Fibroblast of pulmonary artery (primary cell): ENCODE measurements at regions not wholly inside any gene's neighbourhood (a gene's known extent, or its start where the extent isn't known, plus 50 kb on each side); places are given as distances from the start of the nearest gene placed in this dataset.
"Not testable (repeated sequence)": the region's sequence is repeated elsewhere in the genome, so short reads cannot be mapped to it uniquely, and the experiment has no call there.

Experiments
- DNase-seq: peaks from one replicate; pipeline ENCODE4 v3.0.0-alpha.2; 2010; ENCODE audit warnings: low read depth
- H3K4me3 ChIP-seq: replicated peaks from 2 replicates; pipeline ENCODE4 v1.5.1; 2011; ENCODE audit warnings: low read depth, mild to moderate bottlenecking, control low read depth, low read length, moderate library complexity
- TF ChIP-seq, protein P1 (sequence below): IDR thresholded peaks from 2 replicates; pipeline ENCODE4 v1.5.1; 2011; ENCODE audit warnings: mild to moderate bottlenecking, control low read depth, low read length, inconsistent platforms; ENCODE audit errors: missing control alignments

DNA sequence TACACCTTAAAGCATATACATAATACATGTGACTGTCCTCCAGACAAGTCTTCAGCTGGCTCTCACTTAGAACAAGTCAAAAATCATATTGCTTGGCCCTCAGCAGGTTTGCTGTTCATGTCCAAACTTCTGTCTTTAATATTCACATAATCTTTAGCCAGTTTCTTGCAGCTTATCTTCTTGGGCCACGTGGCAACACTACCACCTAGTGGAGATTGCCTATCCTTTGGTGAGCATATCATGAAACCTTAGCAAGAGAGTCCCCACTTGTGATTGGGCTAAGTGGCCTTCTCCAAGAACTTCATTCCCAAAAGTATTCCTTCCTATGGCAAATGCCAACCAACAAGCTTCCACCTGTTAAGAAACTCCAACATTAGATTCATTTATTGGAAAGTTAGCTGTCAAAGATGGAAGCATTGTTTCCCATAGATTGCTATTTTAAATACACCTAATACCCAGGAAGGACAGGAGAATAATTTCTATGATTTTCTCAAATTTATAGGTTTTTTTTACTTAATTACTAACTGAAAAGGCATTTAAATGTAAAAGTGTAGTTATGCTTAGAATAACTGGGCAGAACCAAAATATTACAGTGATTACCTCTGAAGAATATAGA is 231.9 kb upstream of the INTU start:
- DNase-seq, result peak; percentile 83
- TF ChIP-seq, protein P1, sequence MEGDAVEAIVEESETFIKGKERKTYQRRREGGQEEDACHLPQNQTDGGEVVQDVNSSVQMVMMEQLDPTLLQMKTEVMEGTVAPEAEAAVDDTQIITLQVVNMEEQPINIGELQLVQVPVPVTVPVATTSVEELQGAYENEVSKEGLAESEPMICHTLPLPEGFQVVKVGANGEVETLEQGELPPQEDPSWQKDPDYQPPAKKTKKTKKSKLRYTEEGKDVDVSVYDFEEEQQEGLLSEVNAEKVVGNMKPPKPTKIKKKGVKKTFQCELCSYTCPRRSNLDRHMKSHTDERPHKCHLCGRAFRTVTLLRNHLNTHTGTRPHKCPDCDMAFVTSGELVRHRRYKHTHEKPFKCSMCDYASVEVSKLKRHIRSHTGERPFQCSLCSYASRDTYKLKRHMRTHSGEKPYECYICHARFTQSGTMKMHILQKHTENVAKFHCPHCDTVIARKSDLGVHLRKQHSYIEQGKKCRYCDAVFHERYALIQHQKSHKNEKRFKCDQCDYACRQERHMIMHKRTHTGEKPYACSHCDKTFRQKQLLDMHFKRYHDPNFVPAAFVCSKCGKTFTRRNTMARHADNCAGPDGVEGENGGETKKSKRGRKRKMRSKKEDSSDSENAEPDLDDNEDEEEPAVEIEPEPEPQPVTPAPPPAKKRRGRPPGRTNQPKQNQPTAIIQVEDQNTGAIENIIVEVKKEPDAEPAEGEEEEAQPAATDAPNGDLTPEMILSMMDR, result peak; percentile 90
- H3K4me3 ChIP-seq, result no peak overlapping the region

DNA sequence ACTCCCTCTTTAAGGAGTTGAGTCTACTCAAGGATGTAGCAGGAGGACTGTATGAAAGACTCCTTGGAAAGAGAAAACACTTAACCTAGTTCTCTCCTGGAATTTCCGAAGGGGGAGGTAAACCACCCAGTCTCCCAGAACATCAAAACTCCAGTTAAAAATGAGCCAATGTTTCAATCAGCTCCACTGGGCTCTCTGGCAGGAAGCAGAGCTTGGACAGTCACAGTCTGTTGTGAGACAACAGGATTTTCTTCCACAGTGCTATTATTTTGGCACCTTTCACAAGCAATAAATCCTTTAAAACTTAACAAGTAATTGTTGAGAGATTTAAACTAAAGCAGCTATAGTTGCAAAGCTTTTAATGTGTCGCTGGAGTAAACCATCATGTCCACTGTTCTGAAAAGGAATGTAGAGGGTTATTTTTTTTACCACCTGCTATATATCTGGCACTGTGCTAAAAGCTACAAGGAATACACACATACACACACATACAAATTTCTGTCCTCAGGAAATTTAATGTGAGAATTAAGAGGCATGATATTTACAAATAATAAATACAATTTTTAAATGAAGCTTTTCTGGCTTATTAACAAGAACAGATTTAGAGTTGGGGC is 229.2 kb upstream of the INTU start:
- no peak for DNase-seq
- TF ChIP-seq, protein P1, result no peak

DNA sequence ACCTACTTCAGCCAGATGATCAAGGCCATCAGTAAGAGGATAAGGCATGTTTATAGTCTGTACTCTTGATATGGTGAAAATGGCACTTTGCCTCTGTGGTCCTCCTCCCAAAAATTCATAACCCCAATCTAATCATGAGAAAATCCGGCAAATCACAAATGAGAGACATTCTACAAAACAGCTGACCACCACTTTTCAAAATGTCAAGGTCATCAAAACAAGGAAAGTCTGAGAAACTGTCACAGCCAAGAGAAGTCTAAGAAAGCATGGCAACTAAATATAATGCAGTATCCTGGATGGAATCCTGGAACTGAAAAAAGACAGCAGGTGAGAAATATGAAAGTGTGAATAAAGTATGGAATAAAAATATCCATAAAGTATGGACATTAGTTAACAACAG is 226.6 kb upstream of the INTU start:
- H3K4me3 ChIP-seq, result no peak overlapping the region
- TF ChIP-seq, protein P1, result no peak
- DNase-seq, result no peak

More for the DNA sequence above, 229.2 kb upstream of the INTU start:
- H3K4me3 ChIP-seq, result no peak overlapping the region

DNA sequence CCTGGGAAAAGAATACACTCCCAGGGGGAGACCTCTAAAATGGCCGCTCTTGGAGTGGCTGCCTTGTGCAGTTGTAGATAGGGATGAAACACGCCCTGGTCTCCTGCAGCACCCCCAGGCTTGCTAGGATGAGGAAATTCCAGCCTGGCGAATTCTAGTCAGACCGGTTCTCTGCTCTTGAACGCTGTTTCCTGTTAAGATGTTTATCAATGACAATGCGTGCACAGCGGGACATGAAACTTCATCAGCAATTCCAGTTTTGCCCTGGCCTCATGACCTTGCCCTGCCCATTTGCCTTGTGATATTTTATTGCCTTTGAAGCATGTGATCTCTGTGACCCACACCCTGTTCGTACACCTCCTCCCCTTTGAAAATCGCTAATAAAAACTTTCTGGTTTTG is 225.2 kb upstream of the INTU start:
- DNase-seq, H3K4me3 ChIP-seq: not testable (repeated sequence)

DNA sequence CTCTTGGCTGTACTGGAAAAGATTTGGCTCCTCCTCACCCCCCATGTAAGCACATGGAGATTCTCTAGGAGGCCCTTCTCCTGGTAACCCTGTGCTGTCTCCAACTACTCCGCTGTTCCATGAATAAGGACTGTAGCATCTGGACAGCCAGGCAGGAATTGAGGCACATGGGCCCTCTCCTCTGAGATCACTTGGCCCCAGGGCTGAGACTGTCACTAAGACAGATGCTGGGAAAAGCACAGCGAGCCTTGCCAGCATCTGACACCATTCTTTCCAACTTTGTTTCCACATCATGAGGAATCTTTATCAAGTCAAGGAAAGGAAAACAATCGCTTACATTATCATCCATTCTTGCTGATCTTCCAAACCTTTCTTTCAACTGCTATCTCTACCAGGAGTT is 222.6 kb upstream of the INTU start:
- DNase-seq, result no peak

DNA sequence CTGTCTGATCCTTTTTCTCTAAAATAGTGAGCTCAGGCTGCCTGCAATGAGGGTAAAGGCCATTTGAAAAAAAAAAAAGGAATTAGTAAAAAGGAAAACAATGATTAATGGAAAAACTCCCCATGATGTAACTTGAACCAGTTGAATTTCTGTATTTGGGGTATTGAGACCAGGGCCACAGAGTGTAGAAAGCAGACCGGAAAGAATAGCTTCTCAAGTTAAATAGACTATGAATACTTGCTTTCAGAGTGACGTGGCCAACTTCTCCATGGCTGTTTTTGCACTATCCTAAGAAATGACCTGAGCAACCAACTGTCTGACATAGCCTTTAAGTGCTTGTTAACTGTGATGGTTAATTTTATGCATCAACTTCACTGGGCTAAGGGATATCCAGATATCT is 222.1 kb upstream of the INTU start:
- TF ChIP-seq, protein P1, result no peak

More for the DNA sequence above, 222.6 kb upstream of the INTU start:
- no peak overlapping the region for H3K4me3 ChIP-seq
- TF ChIP-seq, protein P1, result no peak

DNA sequence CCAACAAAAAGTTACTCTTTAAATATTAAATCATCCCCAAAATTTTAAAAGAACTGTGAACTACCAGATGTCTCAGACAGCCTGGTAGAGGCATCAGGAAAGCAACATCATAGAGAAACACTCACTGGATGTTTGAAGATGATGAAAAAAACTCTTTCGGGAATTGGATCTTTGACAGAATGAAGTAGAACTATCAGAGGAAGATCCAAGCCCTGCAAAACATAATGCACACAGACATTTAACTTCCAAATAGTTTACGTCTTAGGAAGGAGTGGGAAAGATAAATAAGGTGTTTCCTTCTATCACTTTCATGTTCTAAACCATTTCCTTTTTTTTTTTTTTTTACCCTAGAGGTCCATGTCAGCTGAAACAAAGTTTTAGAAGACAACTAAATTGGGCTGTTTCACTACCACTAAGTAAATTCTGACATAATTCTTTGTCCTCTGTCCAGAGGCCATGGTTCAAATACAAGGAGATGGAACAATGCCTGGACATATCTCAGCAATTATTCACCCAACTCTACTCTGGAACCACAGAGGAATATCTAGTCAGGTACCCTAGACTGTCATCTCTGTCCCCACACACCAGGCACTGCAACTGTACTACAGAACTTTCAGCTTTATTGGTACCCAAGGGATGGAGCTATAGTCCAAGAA is 217.7 kb upstream of the INTU start:
- H3K4me3 ChIP-seq, result no peak overlapping the region
- DNase-seq, result no peak
- TF ChIP-seq, protein P1, result no peak

More for the DNA sequence above, 222.1 kb upstream of the INTU start:
- no peak for DNase-seq
- H3K4me3 ChIP-seq, result no peak overlapping the region
